HEK293 (cell line): ENCODE measurements at regions not wholly inside any gene's neighbourhood (a gene's known extent, or its start where the extent isn't known, plus 50 kb on each side); places are given as distances from the start of the nearest gene placed in this dataset.

Source experiments
- CTCF ChIA-PET: fragments of 350-600 bp; formaldehyde crosslinking; extraction: SDS; loops from one replicate; lab custom pipeline; 2021; ENCODE audit warnings: antibody characterized with exemption; lab: Yijun Ruan, JAX
- POLR2A ChIA-PET: fragments of 300-600 bp; formaldehyde crosslinking; extraction: SDS; loops from one replicate; lab custom pipeline; 2020; ENCODE audit warnings: antibody characterized with exemption, inconsistent platforms; lab: Yijun Ruan, JAX
- H3K27ac ChIP-seq: fragments of 200-500 bp; sonication (Bioruptor generic); 2 replicates; pipeline ENCODE4 v1.5.1; 2014; ENCODE audit warnings: low read depth, low read length, control low read depth, inconsistent platforms; ENCODE audit errors: extremely low read depth
- H3K36me3 ChIP-seq, 2 experiments: fragments of 200-500 bp in 1 of 2; sonication (Bioruptor generic) in 1 of 2; 1 replicate in 1 of 2; 2 replicates in 1 of 2; pipeline ENCODE4 v1.5.1; 2014 to 2017; ENCODE audit warnings: inconsistent platforms in 2 of 2, low read length in 2 of 2; ENCODE audit not compliant: control insufficient read depth in 2 of 2, insufficient read depth in 1 of 2
- H3K4me1 ChIP-seq: fragments of 200-500 bp; sonication (Bioruptor generic); 2 replicates; pipeline ENCODE4 v1.5.1; 2014; ENCODE audit warnings: mild to moderate bottlenecking, low read length, inconsistent platforms; ENCODE audit not compliant: control insufficient read depth, insufficient read depth
- H3K4me3 ChIP-seq: 2 replicates; pipeline ENCODE4 v1.5.1; 2011; ENCODE audit warnings: low read depth, mild to moderate bottlenecking, control low read depth, low read length, moderate library complexity
- H3K9me3 ChIP-seq: fragments of 200-500 bp; sonication (Bioruptor generic); 2 replicates; pipeline ENCODE4 v1.5.1; 2014; ENCODE audit warnings: low read depth, low read length, inconsistent platforms; ENCODE audit not compliant: control insufficient read depth, insufficient read depth
- FEZF1 ChIP-seq: fragments of 450-650 bp; formaldehyde crosslinking; IDR thresholded peaks from 2 replicates; pipeline ENCODE4 v1.5.1; 2016; ENCODE audit warnings: missing biosample characterization, missing genetic modification characterization
- GLIS2 ChIP-seq: fragments of 450-650 bp; formaldehyde crosslinking; IDR thresholded peaks from 2 replicates; pipeline ENCODE4 v1.5.1; 2016; ENCODE audit warnings: missing biosample characterization, missing genetic modification characterization
- HOXA7 ChIP-seq: sonication (generic); formaldehyde crosslinking; IDR thresholded peaks from 2 replicates; pipeline ENCODE4 v1.8.1; 2022; ENCODE audit warnings: missing genetic modification reagents, borderline replicate concordance
- OSR2 ChIP-seq: fragments of 450-650 bp; formaldehyde crosslinking; IDR thresholded peaks from 2 replicates; pipeline ENCODE4 v1.5.1; 2016; ENCODE audit warnings: missing biosample characterization, missing genetic modification characterization
- SCRT1 ChIP-seq: fragments of 450-650 bp; formaldehyde crosslinking; IDR thresholded peaks from 2 replicates; pipeline ENCODE4 v1.5.1; 2016; ENCODE audit warnings: missing biosample characterization, missing genetic modification characterization, borderline replicate concordance
- WT1 ChIP-seq: fragments of 450-650 bp; formaldehyde crosslinking; IDR thresholded peaks from 2 replicates; pipeline ENCODE4 v1.5.1; 2016; ENCODE audit warnings: missing biosample characterization, missing genetic modification characterization
- YY2 ChIP-seq: fragments of 450-650 bp; formaldehyde crosslinking; IDR thresholded peaks from 2 replicates; pipeline ENCODE4 v1.5.1; 2016; ENCODE audit warnings: missing biosample characterization, missing genetic modification characterization
- ZBTB20 ChIP-seq: fragments of 450-650 bp; formaldehyde crosslinking; IDR thresholded peaks from 2 replicates; pipeline ENCODE4 v1.5.1; 2016; ENCODE audit warnings: missing biosample characterization, missing genetic modification characterization
- ZNF10 ChIP-seq: fragments of 450-650 bp; formaldehyde crosslinking; IDR thresholded peaks from 2 replicates; pipeline ENCODE4 v1.5.1; 2017; ENCODE audit warnings: missing biosample characterization, missing genetic modification characterization
- ZNF2 ChIP-seq: fragments of 450-650 bp; formaldehyde crosslinking; IDR thresholded peaks from 2 replicates; pipeline ENCODE4 v1.5.1; 2016; ENCODE audit warnings: missing biosample characterization, missing genetic modification characterization
- ZNF350 ChIP-seq: fragments of 450-650 bp; formaldehyde crosslinking; IDR thresholded peaks from 2 replicates; pipeline ENCODE4 v1.5.0; 2017; ENCODE audit warnings: missing biosample characterization, mild to moderate bottlenecking, missing genetic modification characterization
- ZNF626 ChIP-seq: fragments of 450-650 bp; sonication (Bioruptor Pico); formaldehyde crosslinking; IDR thresholded peaks from 2 replicates; pipeline ENCODE4 v1.5.1; 2018; ENCODE audit warnings: missing biosample characterization, missing genetic modification characterization, inconsistent platforms
- ZNF701 ChIP-seq: fragments of 450-650 bp; formaldehyde crosslinking; IDR thresholded peaks from 2 replicates; pipeline ENCODE4 v1.5.1; 2016; ENCODE audit warnings: missing biosample characterization, missing genetic modification characterization
- ZNF785 ChIP-seq: fragments of 450-650 bp; formaldehyde crosslinking; IDR thresholded peaks from 2 replicates; pipeline ENCODE4 v1.5.1; 2016; ENCODE audit warnings: missing biosample characterization, missing genetic modification characterization
- ZNF792 ChIP-seq: fragments of 450-650 bp; formaldehyde crosslinking; IDR thresholded peaks from 2 replicates; pipeline ENCODE4 v1.5.1; 2016; ENCODE audit warnings: missing biosample characterization, missing genetic modification characterization
- ZSCAN23 ChIP-seq: fragments of 450-650 bp; formaldehyde crosslinking; IDR thresholded peaks from 2 replicates; pipeline ENCODE4 v1.5.1; 2016; ENCODE audit warnings: missing biosample characterization, missing genetic modification characterization
- TF ChIP-seq, protein P1 (sequence below): fragments of 450-650 bp; formaldehyde crosslinking; IDR thresholded peaks from 2 replicates; pipeline ENCODE4 v1.5.1; 2017; ENCODE audit warnings: missing biosample characterization, missing genetic modification characterization
- TF ChIP-seq, protein P2 (sequence below): fragments of 450-650 bp; formaldehyde crosslinking; IDR thresholded peaks from 2 replicates; pipeline ENCODE4 v1.5.1; 2016; ENCODE audit warnings: missing biosample characterization, missing genetic modification characterization
- TF ChIP-seq, protein P3 (sequence below): fragments of 450-650 bp; formaldehyde crosslinking; conservative IDR thresholded peaks from 2 replicates; pipeline ENCODE4 v1.5.1; 2016; ENCODE audit warnings: low read depth, missing biosample characterization, missing genetic modification characterization
- TF ChIP-seq, protein P4 (sequence below): fragments of 450-650 bp; formaldehyde crosslinking; IDR thresholded peaks from 2 replicates; pipeline ENCODE4 v1.5.1; 2016; ENCODE audit warnings: missing biosample characterization, missing genetic modification characterization
- TF ChIP-seq, protein P5 (sequence below): sonication (generic); formaldehyde crosslinking; IDR thresholded peaks from 2 replicates; pipeline ENCODE4 v1.8.1; 2022; ENCODE audit warnings: mild to moderate bottlenecking, moderate library complexity, missing genetic modification reagents
- TF ChIP-seq, protein P6 (sequence below): fragments of 450-650 bp; formaldehyde crosslinking; IDR thresholded peaks from 2 replicates; pipeline ENCODE4 v1.5.1; 2016; ENCODE audit warnings: missing biosample characterization, missing genetic modification characterization
- TF ChIP-seq, protein P7 (sequence below): fragments of 450-650 bp; formaldehyde crosslinking; IDR thresholded peaks from 2 replicates; pipeline ENCODE4 v1.5.1; 2016; ENCODE audit warnings: missing biosample characterization, missing genetic modification characterization

DNA sequence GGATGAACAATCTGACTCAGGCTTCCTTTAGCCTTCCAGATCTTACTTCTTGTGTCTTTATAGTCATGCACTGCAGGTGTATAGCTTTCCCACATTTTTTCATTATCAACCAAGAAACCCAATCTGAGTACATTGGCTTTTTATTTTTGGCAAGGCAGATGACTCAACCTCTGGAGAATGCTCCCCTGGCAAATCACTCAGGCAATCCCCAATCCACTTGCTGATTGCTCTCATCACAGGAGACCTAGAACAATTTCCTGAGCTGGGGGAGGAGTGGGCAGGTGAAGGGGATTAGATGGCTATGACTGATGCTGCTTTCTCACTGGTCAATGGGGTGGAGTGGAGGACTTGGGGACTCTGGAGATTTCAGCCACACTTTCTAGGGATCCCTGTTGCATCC is 134.4 kb downstream of the SLC16A9 start (continued):
- TF ChIP-seq, protein P1, sequence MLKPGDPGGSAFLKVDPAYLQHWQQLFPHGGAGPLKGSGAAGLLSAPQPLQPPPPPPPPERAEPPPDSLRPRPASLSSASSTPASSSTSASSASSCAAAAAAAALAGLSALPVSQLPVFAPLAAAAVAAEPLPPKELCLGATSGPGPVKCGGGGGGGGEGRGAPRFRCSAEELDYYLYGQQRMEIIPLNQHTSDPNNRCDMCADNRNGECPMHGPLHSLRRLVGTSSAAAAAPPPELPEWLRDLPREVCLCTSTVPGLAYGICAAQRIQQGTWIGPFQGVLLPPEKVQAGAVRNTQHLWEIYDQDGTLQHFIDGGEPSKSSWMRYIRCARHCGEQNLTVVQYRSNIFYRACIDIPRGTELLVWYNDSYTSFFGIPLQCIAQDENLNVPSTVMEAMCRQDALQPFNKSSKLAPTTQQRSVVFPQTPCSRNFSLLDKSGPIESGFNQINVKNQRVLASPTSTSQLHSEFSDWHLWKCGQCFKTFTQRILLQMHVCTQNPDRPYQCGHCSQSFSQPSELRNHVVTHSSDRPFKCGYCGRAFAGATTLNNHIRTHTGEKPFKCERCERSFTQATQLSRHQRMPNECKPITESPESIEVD (tag by site-specific recombination) = no peak
- TF ChIP-seq, all 188 proteins: peak for 3

DNA sequence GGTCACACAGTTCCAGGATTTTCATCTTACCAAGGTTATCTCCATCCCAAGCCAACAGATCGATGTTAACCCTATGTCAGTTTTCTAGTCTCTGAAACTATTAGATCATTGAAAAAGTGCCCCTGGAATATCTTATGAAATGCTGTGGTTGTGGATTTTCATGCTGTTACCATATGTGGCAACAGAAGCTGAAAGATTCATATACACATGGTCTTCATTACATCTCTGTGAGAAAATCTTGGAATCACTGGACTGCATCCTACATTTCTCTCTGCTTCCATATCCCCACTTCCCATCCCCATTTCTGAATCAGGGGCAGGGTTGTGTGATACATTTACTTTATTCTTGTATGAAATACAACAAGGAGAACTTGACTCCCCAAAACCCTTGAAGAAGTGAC is 146.1 kb downstream of the SLC16A9 start:
- POLR2A ChIA-PET = no interaction called here

DNA sequence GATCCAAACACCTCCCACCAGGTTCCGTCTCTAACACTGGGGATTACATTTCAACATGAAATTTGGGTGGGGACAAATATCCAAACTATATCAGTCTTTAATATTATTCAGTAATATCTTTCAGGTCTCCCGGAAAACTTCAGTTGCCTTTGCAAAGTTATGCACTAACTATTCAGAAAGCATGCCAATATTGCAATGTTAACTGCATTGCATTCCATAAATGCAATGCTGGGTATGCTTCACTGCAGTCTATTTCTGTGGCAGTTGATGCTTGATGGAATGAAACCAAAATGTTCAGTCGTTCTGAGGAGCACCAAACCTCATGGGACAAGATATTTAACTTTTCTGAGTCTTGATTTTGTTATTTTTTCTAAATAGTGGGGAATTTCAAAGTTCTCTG is 147.5 kb downstream of the SLC16A9 start:
- CTCF ChIA-PET = interaction anchor here (0.6 kb wide), 1 partner anchor 13 kb away, joined by 3 read pairs; no protein-coding TSS in a partner anchor
- TF ChIP-seq, protein P2, sequence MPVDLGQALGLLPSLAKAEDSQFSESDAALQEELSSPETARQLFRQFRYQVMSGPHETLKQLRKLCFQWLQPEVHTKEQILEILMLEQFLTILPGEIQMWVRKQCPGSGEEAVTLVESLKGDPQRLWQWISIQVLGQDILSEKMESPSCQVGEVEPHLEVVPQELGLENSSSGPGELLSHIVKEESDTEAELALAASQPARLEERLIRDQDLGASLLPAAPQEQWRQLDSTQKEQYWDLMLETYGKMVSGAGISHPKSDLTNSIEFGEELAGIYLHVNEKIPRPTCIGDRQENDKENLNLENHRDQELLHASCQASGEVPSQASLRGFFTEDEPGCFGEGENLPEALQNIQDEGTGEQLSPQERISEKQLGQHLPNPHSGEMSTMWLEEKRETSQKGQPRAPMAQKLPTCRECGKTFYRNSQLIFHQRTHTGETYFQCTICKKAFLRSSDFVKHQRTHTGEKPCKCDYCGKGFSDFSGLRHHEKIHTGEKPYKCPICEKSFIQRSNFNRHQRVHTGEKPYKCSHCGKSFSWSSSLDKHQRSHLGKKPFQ (tag by site-specific recombination) = no peak
- TF ChIP-seq, protein P3, sequence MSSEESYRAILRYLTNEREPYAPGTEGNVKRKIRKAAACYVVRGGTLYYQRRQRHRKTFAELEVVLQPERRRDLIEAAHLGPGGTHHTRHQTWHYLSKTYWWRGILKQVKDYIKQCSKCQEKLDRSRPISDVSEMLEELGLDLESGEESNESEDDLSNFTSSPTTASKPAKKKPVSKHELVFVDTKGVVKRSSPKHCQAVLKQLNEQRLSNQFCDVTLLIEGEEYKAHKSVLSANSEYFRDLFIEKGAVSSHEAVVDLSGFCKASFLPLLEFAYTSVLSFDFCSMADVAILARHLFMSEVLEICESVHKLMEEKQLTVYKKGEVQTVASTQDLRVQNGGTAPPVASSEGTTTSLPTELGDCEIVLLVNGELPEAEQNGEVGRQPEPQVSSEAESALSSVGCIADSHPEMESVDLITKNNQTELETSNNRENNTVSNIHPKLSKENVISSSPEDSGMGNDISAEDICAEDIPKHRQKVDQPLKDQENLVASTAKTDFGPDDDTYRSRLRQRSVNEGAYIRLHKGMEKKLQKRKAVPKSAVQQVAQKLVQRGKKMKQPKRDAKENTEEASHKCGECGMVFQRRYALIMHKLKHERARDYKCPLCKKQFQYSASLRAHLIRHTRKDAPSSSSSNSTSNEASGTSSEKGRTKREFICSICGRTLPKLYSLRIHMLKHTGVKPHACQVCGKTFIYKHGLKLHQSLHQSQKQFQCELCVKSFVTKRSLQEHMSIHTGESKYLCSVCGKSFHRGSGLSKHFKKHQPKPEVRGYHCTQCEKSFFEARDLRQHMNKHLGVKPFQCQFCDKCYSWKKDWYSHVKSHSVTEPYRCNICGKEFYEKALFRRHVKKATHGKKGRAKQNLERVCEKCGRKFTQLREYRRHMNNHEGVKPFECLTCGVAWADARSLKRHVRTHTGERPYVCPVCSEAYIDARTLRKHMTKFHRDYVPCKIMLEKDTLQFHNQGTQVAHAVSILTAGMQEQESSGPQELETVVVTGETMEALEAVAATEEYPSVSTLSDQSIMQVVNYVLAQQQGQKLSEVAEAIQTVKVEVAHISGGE = no peak
- TF ChIP-seq, protein P4, sequence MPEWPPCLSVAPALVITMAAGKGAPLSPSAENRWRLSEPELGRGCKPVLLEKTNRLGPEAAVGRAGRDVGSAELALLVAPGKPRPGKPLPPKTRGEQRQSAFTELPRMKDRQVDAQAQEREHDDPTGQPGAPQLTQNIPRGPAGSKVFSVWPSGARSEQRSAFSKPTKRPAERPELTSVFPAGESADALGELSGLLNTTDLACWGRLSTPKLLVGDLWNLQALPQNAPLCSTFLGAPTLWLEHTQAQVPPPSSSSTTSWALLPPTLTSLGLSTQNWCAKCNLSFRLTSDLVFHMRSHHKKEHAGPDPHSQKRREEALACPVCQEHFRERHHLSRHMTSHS (tag by site-specific recombination) = no peak
- TF ChIP-seq, protein P5, sequence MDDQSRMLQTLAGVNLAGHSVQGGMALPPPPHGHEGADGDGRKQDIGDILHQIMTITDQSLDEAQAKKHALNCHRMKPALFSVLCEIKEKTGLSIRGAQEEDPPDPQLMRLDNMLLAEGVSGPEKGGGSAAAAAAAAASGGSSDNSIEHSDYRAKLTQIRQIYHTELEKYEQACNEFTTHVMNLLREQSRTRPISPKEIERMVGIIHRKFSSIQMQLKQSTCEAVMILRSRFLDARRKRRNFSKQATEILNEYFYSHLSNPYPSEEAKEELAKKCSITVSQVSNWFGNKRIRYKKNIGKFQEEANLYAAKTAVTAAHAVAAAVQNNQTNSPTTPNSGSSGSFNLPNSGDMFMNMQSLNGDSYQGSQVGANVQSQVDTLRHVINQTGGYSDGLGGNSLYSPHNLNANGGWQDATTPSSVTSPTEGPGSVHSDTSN (CRISPR knock-in tag) = no peak
- TF ChIP-seq ZSCAN23 (tag by site-specific recombination) (no peak), YY2 (no peak), GLIS2 (tag by site-specific recombination) (no peak), OSR2 (tag by site-specific recombination) (no peak), FEZF1 (tag by site-specific recombination) (no peak), ZNF785 (tag by site-specific recombination) (no peak)
- TF ChIP-seq, protein P6, sequence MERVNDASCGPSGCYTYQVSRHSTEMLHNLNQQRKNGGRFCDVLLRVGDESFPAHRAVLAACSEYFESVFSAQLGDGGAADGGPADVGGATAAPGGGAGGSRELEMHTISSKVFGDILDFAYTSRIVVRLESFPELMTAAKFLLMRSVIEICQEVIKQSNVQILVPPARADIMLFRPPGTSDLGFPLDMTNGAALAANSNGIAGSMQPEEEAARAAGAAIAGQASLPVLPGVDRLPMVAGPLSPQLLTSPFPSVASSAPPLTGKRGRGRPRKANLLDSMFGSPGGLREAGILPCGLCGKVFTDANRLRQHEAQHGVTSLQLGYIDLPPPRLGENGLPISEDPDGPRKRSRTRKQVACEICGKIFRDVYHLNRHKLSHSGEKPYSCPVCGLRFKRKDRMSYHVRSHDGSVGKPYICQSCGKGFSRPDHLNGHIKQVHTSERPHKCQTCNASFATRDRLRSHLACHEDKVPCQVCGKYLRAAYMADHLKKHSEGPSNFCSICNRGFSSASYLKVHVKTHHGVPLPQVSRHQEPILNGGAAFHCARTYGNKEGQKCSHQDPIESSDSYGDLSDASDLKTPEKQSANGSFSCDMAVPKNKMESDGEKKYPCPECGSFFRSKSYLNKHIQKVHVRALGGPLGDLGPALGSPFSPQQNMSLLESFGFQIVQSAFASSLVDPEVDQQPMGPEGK (tag by site-specific recombination) = no peak

More for the DNA sequence above, 146.1 kb downstream of the SLC16A9 start:
- Histone ChIP-seq H3K9me3 (no peaks in the 10 kb centered on the region), H3K27ac (no peak overlapping the region), H3K36me3 (no peaks in the 10 kb centered on the region), H3K4me1 (no peaks in the 10 kb centered on the region), H3K4me3 (no peak overlapping the region)
- no peak for TF ChIP-seq ZNF2 (tag by site-specific recombination)
- no peak for TF ChIP-seq SCRT1 (tag by site-specific recombination)
- TF ChIP-seq ZNF10 = no peak
- TF ChIP-seq ZNF701 (tag by site-specific recombination) = no peak
- TF ChIP-seq ZNF626 (tag by site-specific recombination) = no peak
- no peak for TF ChIP-seq ZNF792 (tag by site-specific recombination)
- no peak for TF ChIP-seq HOXA7 (CRISPR knock-in tag)
- TF ChIP-seq, protein P5 (CRISPR knock-in tag) = no peak
- TF ChIP-seq WT1 = no peak
- TF ChIP-seq ZBTB20 (tag by site-specific recombination) = no peak
- TF ChIP-seq, protein P7, sequence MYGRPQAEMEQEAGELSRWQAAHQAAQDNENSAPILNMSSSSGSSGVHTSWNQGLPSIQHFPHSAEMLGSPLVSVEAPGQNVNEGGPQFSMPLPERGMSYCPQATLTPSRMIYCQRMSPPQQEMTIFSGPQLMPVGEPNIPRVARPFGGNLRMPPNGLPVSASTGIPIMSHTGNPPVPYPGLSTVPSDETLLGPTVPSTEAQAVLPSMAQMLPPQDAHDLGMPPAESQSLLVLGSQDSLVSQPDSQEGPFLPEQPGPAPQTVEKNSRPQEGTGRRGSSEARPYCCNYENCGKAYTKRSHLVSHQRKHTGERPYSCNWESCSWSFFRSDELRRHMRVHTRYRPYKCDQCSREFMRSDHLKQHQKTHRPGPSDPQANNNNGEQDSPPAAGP (tag by site-specific recombination) = no peak
- TF ChIP-seq ZNF350 (tag by site-specific recombination) = no peak
- CTCF ChIA-PET = no interaction called here

More for the DNA sequence above, 147.5 kb downstream of the SLC16A9 start:
- no peak overlapping the region for H3K27ac ChIP-seq
- no peak overlapping the region for H3K4me3 ChIP-seq
- no peaks in the 10 kb centered on the region for H3K9me3 ChIP-seq
- H3K36me3 ChIP-seq = no peaks in the 10 kb centered on the region
- H3K4me1 ChIP-seq = no peaks in the 10 kb centered on the region
- POLR2A ChIA-PET = no interaction called here
